8988T (cell line): ENCODE measurements at regions not wholly inside any gene's neighbourhood (a gene's known extent, or its start where the extent isn't known, plus 50 kb on each side); places are given as distances from the start of the nearest gene placed in this dataset.
"Not testable (repeated sequence)": the region's sequence is repeated elsewhere in the genome, so short reads cannot be mapped to it uniquely, and the experiment has no call there.

Source experiments
- DNase-seq: peaks from one replicate; pipeline ENCODE4 v3.0.0; 2011

GRCh38 chr2:91575701-91576100, 2884.2 kb downstream of the RPIA start:
- DNase-seq, result not testable (repeated sequence)

GRCh38 chr2:91577406-91577805, 2885.9 kb downstream of the RPIA start:
- not testable (repeated sequence) for DNase-seq

GRCh38 chr2:91578678-91579077, 2887.2 kb downstream of the RPIA start:
- not testable (repeated sequence) for DNase-seq

GRCh38 chr2:91579555-91579954, 2888.1 kb downstream of the RPIA start:
- not testable (repeated sequence) for DNase-seq

GRCh38 chr2:91580043-91580442, 2888.6 kb downstream of the RPIA start:
- DNase-seq, result not testable (repeated sequence)

GRCh38 chr2:91587098-91587497, 2895.6 kb downstream of the RPIA start:
- not testable (repeated sequence) for DNase-seq

- DNase-seq, result not testable (repeated sequence)
Observed at GRCh38 chr2:91587908-91588535, 2896.5 kb downstream of the RPIA start.

GRCh38 chr2:91588782-91589223, 2897.3 kb downstream of the RPIA start:
- DNase-seq, result not testable (repeated sequence)

- DNase-seq, result not testable (repeated sequence)
Observed at GRCh38 chr2:91589454-91590328, 2898.2 kb downstream of the RPIA start.

GRCh38 chr2:91590381-91590780, 2898.9 kb downstream of the RPIA start:
- not testable (repeated sequence) for DNase-seq

- not testable (repeated sequence) for DNase-seq
Observed at GRCh38 chr2:91591066-91591465, 2899.6 kb downstream of the RPIA start.

GRCh38 chr2:91597436-91597835, 2906.0 kb downstream of the RPIA start:
- DNase-seq, result not testable (repeated sequence)

GRCh38 chr2:91598519-91598918, 2907.0 kb downstream of the RPIA start:
- DNase-seq, result not testable (repeated sequence)

GRCh38 chr2:91599000-91599399, 2907.5 kb downstream of the RPIA start:
- DNase-seq, result not testable (repeated sequence)

GRCh38 chr2:91602860-91603259, 2911.4 kb downstream of the RPIA start:
- DNase-seq, result not testable (repeated sequence)

GRCh38 chr2:91603996-91604395, 2912.5 kb downstream of the RPIA start:
- not testable (repeated sequence) for DNase-seq

GRCh38 chr2:91604629-91605028, 2913.2 kb downstream of the RPIA start:
- not testable (repeated sequence) for DNase-seq

GRCh38 chr2:91623739-91624138, 2932.3 kb downstream of the RPIA start:
- not testable (repeated sequence) for DNase-seq

- DNase-seq, result not testable (repeated sequence)
Observed at GRCh38 chr2:91628471-91628870, 2937.0 kb downstream of the RPIA start.

- DNase-seq, result not testable (repeated sequence)
Observed at GRCh38 chr2:91657193-91657592, 2965.7 kb downstream of the RPIA start.

- DNase-seq, result not testable (repeated sequence)
Observed at GRCh38 chr2:91658336-91658735, 2966.9 kb downstream of the RPIA start.

GRCh38 chr2:91659189-91659916, 2967.9 kb downstream of the RPIA start:
- DNase-seq, result not testable (repeated sequence)

GRCh38 chr2:91659917-91660275, 2968.4 kb downstream of the RPIA start:
- not testable (repeated sequence) for DNase-seq
